ENCODE measurements at regions not wholly inside any gene's neighbourhood (a gene's known extent, or its start where the extent isn't known, plus 50 kb on each side); places are given as distances from the start of the nearest gene placed in this dataset.
"Not testable (repeated sequence)": the region's sequence is repeated elsewhere in the genome, so short reads cannot be mapped to it uniquely, and the experiment has no call there.

DNA sequence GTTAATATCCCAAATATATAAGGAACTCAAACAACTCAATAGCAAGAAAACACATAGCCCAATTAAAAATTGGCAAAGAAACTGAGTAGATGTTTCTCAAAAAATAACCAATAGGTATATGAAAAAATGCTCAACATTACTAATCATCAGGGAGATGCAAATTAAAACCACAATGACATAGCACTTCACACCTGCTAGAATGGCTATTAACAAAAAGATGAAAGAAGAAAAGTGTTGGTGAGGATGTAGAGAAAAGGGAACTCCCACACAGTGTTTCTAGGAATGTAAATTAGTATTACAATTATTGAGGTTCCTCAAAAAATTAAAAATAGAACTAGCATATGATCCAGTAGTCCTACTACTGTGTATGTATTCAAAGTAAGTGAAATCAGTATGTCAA is 1212.8 kb downstream of the DIAPH3 start:
- peaks cover 10% of the 10 kb centered on the region for H3K9me3 ChIP-seq (ENCODE audit: control insufficient read depth, insufficient read depth, low read length)
- DNase-seq, result no peak

DNA sequence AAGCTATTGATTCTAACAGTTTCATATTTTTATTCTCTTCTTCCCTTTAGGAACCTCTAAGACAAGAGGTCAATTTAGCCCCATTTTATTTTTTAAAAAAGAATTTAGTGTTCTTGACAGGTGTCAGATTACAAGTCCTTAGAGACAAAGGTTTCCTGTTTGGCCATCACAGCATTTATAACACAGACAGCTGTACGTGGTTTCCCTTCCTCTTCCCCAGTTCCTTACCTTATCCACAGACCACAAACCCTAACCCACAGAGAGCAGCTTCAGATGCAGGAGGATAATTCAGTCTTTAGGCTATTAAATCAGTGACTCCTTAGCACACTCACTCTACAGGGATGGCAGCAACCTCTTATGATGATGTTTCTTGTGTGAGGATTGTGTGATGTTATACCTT is 1210.1 kb downstream of the DIAPH3 start:
- H3K4me3 Mint-ChIP-seq, result no peak overlapping the region
- peaks cover 10% of the 10 kb centered on the region for H3K9me3 ChIP-seq (ENCODE audit: control insufficient read depth, insufficient read depth, low read length)
- TF ChIP-seq, protein P1, sequence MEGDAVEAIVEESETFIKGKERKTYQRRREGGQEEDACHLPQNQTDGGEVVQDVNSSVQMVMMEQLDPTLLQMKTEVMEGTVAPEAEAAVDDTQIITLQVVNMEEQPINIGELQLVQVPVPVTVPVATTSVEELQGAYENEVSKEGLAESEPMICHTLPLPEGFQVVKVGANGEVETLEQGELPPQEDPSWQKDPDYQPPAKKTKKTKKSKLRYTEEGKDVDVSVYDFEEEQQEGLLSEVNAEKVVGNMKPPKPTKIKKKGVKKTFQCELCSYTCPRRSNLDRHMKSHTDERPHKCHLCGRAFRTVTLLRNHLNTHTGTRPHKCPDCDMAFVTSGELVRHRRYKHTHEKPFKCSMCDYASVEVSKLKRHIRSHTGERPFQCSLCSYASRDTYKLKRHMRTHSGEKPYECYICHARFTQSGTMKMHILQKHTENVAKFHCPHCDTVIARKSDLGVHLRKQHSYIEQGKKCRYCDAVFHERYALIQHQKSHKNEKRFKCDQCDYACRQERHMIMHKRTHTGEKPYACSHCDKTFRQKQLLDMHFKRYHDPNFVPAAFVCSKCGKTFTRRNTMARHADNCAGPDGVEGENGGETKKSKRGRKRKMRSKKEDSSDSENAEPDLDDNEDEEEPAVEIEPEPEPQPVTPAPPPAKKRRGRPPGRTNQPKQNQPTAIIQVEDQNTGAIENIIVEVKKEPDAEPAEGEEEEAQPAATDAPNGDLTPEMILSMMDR (IDR thresholded peaks at IDR 0.05), result no peak
- peaks cover 11% of the 10 kb centered on the region for H3K36me3 Mint-ChIP-seq
- no peaks in the 10 kb centered on the region for H3K4me1 ChIP-seq (ENCODE audit: control insufficient read depth, insufficient read depth, low read length)
- H3K4me3 ChIP-seq (ENCODE audit: low read length), result no peak overlapping the region
- ATAC-seq, result no peak
- DNase-seq, result no peak
- 6% methylated on average over 1 of the region's 1 CpG for WGBS (ENCODE audit: insufficient coverage)
- H3K27ac ChIP-seq (ENCODE audit: low read length), result no peak overlapping the region
- no peak overlapping the region for H3K27ac Mint-ChIP-seq
- no peaks in the 10 kb centered on the region for H3K27me3 Mint-ChIP-seq (ENCODE audit: low read depth in 2 of 2)
- no peaks in the 10 kb centered on the region for H3K36me3 ChIP-seq (ENCODE audit: control insufficient read depth, insufficient read depth, low read length)
- H3K27me3 ChIP-seq (ENCODE audit: control insufficient read depth, insufficient read depth, low read length), result no peaks in the 10 kb centered on the region
- intact Hi-C loops (cut with micrococcal nuclease), result no loop called here
- H3K9me3 Mint-ChIP-seq, result peaks cover 14 to 15% of the 10 kb centered on the region in 2 donors
- H3K4me1 Mint-ChIP-seq, result no peaks in the 10 kb centered on the region

More for the DNA sequence above, 1212.8 kb downstream of the DIAPH3 start:
- Mint-ChIP-seq H3K27ac (no peak overlapping the region), H3K4me1 (no peaks in the 10 kb centered on the region), H3K27me3 (ENCODE audit: low read depth in 2 of 2) (no peaks in the 10 kb centered on the region), H3K36me3 (peaks cover 11% of the 10 kb centered on the region), H3K4me3 (no peak overlapping the region), H3K9me3 (peaks cover 21 to 25% of the 10 kb centered on the region in 2 donors)
- TF ChIP-seq, protein P1 (IDR thresholded peaks at IDR 0.05), result no peak
- no peak for ATAC-seq
- H3K4me1 ChIP-seq (ENCODE audit: control insufficient read depth, insufficient read depth, low read length), result no peaks in the 10 kb centered on the region
- H3K36me3 ChIP-seq (ENCODE audit: control insufficient read depth, insufficient read depth, low read length), result no peaks in the 10 kb centered on the region
- H3K27ac ChIP-seq (ENCODE audit: low read length), result no peak overlapping the region
- no peaks in the 10 kb centered on the region for H3K27me3 ChIP-seq (ENCODE audit: control insufficient read depth, insufficient read depth, low read length)
- H3K4me3 ChIP-seq (ENCODE audit: low read length), result no peak overlapping the region
- intact Hi-C loops (cut with micrococcal nuclease), result no loop called here

DNA sequence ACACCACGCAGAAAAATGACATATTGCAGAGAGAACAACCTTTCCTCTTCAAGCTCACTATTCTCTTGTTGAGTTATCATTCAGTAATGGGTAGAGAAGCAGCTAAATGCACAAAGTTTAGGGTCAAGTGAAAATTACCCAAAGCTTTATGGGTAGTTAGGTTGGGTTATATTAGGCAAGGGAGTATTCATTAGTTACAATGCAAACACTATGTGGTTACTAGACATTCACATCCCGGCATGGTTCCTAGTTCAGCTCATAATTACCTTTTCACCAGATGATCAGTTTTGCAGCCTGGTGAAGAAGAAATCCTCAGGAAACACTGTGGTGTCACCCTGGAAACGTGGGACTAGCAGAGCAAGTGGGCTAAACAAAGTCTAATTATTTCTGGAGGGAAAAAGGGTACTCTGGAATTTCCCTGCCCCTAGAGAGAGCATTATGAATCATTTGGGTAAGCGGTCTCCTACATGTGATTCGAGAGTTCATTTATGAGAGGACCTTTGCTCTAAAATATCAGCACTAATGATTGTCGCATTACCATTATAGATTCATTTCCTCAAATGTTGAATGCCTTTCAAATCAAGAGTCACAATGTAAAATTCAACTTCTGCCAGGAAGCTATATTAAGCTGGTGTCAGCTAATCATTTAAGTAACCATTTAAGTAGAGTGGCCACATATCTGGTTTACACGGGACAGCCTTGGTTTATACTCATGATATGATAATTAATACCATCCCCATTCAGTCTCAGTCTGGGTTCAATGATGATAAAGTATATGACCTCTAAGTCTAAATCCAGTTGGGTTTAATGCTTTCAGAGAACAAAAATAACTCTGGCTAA is 1208.0 kb downstream of the DIAPH3 start:
- TF ChIP-seq, protein P1 (IDR thresholded peaks at IDR 0.05), result no peak
- WGBS (ENCODE audit: insufficient coverage), result 67% methylated on average over 4 of the region's 7 CpGs
- peaks cover 2% of the 10 kb centered on the region for H3K36me3 Mint-ChIP-seq
- H3K9me3 Mint-ChIP-seq, result peaks cover 7 to 9% of the 10 kb centered on the region in 2 donors
- Histone ChIP-seq H3K9me3 (ENCODE audit: control insufficient read depth, insufficient read depth, low read length) (no peaks in the 10 kb centered on the region), H3K27ac (ENCODE audit: low read length) (no peak overlapping the region), H3K27me3 (ENCODE audit: control insufficient read depth, insufficient read depth, low read length) (no peaks in the 10 kb centered on the region), H3K36me3 (ENCODE audit: control insufficient read depth, insufficient read depth, low read length) (no peaks in the 10 kb centered on the region), H3K4me1 (ENCODE audit: control insufficient read depth, insufficient read depth, low read length) (no peaks in the 10 kb centered on the region), H3K4me3 (ENCODE audit: low read length) (no peak overlapping the region)
- H3K27me3 Mint-ChIP-seq (ENCODE audit: low read depth in 2 of 2), result no peaks in the 10 kb centered on the region
- no peak overlapping the region for H3K4me3 Mint-ChIP-seq
- no peak for ATAC-seq
- no peak for DNase-seq
- intact Hi-C loops (cut with micrococcal nuclease), result no loop called here
- H3K27ac Mint-ChIP-seq, result no peak overlapping the region
- H3K4me1 Mint-ChIP-seq, result no peaks in the 10 kb centered on the region

DNA sequence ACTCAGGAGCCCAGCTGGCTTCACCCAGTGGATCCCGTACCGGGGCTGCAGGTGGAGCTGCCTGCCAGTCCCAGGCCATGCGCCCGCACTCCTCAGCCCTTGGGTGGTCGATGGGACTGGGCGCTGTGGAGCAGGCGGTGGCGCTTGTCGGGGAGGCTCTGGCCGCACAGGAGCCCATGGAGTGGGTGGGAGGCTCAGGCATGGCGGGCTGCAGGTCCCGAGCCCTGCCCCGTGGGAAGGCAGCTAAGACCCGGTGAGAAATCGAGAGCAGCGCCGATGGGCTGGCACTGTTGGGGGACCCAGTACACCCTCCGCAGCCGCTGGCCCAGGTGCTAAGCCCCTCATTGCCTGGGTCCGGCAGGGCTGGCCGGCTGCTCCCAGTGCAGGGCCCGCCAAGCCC is 1205.6 kb downstream of the DIAPH3 start:
- H3K27me3 ChIP-seq (ENCODE audit: control insufficient read depth, insufficient read depth, low read length); H3K27me3 Mint-ChIP-seq (ENCODE audit: low read depth in 2 of 2); H3K4me3 ChIP-seq (ENCODE audit: low read length); ATAC-seq; H3K36me3 Mint-ChIP-seq; H3K4me1 ChIP-seq (ENCODE audit: control insufficient read depth, insufficient read depth, low read length); H3K9me3 Mint-ChIP-seq; H3K36me3 ChIP-seq (ENCODE audit: control insufficient read depth, insufficient read depth, low read length); H3K9me3 ChIP-seq (ENCODE audit: control insufficient read depth, insufficient read depth, low read length); DNase-seq; intact Hi-C loops (cut with micrococcal nuclease); H3K27ac ChIP-seq (ENCODE audit: low read length); H3K4me3 Mint-ChIP-seq; H3K27ac Mint-ChIP-seq; H3K4me1 Mint-ChIP-seq: not testable (repeated sequence)
- 94% methylated on average over 22 of the region's 22 CpGs for WGBS (ENCODE audit: insufficient coverage)
